ENCODE measurements at regions not wholly inside any gene's neighbourhood (a gene's known extent, or its start where the extent isn't known, plus 50 kb on each side); places are given as distances from the start of the nearest gene placed in this dataset.

GRCh38 chr1:81430236-81430938 is 370.3 kb upstream of the ADGRL2 start:
- no peak for DNase-seq

GRCh38 chr1:81428998-81429397 is 371.7 kb upstream of the ADGRL2 start:
- DNase-seq = no peak

DNA sequence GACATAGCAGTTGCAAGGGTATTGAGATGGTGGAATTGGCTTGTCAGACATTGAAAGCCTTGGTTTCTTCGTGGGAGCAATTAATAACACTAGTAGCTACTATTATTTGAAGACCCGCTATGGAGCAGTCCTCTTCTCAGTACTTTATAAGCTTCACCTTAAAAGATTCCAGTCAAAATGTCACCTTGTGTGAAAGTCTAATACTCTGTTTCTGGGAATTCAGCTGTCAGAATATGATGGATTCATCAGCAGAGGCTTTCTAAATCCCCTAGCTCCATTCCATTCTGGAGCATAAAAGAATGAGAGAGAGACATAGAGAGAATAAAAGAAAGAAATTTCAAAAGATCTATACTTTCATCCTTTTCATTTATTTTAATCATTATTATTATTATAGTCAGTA is 375.9 kb upstream of the ADGRL2 start:
- DNase-seq = no peak

GRCh38 chr1:81424061-81424460 is 376.7 kb upstream of the ADGRL2 start:
- peak; percentile 43 to 86 for DNase-seq

DNA sequence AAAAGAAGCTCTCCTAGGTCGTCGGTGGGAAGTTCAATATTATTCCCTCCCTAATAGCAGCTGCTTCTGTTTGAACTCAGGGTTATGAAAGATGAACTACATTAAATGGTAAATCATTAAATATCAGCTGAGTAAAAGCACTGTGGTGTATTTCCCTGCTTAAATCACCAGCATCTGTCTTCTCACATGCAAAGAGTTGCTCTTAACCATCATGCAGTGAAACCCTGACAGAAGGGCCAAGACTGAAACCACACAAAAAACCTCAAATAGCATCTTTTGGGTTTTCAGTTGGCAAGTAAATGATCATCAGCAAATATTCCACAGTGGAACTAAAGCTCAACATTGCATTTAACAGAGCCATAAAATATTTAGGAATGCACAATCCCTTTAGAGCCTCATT is 380.0 kb upstream of the ADGRL2 start:
- DNase-seq = peak; percentile 16 to 55

DNA sequence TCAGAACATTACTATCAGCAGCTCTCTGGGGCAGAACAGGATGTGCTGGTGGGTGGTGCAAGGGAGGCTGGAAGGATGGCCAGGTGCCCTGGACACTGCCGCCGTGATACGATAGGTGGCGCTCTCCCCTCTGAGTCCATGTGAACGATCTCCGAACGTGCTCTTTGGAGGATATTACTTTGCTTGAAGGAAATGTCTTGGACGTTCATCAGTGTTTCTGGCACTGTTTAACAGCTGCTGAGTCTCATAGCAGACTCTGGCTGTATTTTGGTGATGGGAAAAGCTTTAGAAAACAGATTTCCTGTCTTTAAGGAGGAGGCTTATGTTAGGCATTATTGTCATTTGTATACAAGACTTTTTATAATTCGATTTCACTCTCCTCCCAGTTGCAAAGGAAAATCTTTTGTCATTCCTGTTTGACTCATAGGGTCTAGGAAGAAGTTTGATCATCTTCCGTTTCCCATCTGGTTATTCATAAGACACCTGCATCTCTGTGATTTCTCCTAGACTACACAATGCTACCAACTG is 386.2 kb upstream of the ADGRL2 start:
- peak; percentile 2 to 21 for DNase-seq

DNA sequence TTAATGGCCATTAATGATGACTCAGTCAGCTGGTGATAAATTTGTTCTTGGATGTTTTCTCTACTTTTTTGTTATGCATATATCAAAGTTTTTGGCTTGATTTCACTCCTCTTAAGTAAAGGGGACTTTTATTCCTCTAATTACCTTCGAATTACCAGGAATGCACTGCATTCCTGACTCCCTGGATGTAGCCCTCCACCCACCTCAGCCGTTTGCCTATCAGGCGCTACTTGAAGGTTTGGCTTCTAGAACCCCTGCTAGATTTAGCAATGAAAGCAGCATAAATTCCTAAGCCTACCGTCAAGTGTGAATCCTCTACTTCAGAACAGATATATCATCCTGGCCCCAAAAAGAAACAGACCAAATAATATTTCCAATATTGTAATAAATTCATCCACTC is 387.8 kb upstream of the ADGRL2 start:
- DNase-seq = no peak

DNA sequence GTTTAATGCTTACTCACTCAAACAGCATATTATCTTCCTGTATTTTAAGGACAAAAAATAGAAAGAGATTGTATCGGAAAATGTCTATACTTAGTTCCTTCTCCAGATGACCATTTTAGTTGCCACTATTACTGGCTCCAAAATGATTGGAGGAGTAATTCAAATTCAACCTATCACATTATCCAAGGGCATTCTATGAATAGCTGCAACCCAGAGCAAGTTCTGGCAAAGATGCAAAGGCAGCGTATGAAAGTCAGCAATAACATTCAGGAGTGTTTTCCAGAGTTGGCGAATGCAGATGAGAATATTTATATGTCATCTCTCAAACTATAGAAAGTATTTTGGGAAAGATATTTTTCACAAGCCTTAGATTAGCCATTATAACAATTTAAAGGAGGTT is 389.8 kb upstream of the ADGRL2 start:
- DNase-seq = no peak

- DNase-seq = no peak
These were observed 390.4 kb upstream of the ADGRL2 start for GRCh38 chr1:81410351-81410750.

DNA sequence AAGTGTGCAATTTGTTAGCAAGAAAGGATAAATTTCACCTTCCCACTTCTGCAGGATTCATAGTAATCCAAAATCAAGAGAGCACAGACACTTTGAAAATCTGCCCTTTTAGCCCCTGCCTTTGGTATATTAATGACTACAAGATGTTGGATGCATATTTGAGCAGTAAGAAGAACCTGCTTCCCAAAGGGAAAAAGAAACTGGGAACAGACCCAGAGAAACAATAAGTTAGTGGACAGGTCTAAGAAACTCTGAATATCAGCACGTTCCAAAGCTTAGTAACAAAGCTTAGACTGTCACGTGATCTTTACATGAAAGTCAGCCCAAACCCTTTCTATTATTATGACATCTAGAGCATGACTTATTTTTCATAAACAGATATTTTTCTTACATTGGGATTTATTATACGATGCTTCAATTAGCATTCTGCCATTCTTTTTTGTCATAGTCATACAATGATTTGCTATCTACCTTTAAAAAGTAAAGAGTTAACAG is 390.9 kb upstream of the ADGRL2 start:
- DNase-seq = no peak

- no peak for DNase-seq
These were observed 391.5 kb upstream of the ADGRL2 start for GRCh38 chr1:81409262-81409661.

DNA sequence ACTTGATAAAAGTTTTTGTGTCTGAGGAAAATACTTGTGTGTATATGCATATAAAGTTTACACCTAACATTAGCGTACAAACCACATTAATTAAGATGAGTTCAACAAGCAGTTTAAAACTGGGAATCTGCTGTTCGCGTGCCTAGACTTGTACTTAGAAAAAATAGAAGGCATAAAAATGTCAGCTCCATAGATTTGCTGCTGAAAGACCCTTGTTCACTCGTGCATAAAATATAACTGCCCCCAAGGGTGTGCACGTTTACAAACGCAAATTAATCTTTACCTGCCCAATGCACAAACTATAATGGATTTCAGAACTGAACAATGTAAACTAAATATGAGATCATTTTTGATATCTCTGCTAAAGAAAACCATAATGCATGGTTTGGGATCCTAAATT is 392.3 kb upstream of the ADGRL2 start:
- no peak for DNase-seq

- no peak for DNase-seq
These were observed 393.5 kb upstream of the ADGRL2 start for GRCh38 chr1:81407000-81407821.

DNA sequence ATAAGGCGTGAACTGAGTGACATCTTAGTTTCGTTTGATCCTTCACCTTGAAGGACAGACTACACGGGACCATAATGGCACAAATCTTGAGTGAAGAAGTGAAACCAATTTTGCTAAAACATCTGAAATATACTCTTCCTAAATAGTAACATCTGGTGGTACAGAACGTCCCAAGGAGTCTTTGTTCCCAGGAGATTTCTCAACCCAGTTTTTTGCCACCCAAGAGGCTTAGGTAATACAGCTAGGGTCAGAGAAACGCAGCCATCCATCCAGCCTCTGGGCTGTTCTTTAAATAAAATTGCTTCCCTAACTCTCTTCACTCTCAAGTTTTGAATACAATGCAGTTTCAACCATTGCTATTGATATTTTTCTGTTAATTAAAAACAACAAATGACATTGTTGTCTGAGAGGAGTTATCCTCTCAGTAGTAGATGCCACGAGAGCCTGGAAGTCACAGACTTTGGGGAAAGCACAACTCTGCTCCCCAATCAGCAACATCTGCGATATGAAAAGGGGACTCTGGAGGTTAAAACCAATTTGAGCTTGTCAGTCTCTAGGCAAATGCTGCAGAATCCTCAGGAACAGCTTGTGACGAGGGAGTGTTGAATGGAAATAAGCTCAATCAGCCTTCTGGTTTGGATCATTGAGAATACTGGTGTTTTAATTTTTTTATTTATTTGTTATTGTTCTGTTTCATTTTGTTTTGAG is 394.3 kb upstream of the ADGRL2 start:
- DNase-seq = no peak

DNA sequence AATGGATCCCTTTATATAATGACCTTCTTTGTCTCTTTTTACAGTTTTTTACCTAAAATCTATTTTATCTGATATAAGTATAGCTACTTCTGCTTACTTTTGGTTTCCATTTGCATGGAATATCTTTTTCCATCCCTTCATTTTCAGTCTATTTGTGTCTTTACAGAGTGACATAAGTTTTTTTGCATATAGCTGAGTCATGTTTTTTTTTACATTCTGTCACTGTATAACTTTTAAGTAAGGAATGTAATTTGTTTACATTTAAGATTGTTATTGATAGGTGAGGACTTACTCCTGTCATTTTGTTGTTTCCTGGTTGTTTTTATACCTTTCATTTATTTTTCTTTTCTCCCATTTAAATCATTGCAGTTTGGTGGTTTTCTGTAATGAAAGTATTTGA is 402.7 kb upstream of the ADGRL2 start:
- no peak for DNase-seq

DNA sequence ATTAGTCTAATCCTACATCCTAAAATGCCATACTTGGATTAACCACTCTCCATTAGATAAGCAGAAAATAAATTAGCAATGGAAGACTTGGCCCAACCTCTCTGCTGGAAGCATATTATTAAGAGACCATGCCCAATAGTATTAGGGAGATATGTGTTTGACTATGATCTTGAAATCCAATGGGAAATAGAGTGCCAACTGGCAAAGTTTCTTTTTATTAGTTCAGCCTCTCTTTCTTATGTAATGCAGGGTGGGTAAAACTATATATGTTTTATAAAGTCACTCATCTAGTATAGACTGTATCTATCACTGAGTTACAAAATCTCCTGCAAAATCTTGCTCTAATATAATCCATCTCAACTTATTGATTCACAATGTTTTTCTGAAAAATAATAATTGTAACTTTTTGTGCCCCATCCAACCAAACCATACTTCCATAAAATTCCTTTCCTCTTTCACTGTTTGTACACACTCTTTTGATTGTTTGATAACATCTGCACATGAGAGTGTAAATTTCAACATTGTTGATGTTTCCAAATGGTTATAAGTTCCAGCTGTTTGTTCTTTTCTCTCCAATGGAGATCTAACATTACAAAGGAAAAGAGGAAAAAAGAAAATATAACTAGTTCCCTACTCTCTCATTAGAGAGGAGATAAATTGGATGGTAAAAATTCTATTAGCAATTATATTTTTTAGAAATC is 408.1 kb upstream of the ADGRL2 start:
- DNase-seq = no peak

DNA sequence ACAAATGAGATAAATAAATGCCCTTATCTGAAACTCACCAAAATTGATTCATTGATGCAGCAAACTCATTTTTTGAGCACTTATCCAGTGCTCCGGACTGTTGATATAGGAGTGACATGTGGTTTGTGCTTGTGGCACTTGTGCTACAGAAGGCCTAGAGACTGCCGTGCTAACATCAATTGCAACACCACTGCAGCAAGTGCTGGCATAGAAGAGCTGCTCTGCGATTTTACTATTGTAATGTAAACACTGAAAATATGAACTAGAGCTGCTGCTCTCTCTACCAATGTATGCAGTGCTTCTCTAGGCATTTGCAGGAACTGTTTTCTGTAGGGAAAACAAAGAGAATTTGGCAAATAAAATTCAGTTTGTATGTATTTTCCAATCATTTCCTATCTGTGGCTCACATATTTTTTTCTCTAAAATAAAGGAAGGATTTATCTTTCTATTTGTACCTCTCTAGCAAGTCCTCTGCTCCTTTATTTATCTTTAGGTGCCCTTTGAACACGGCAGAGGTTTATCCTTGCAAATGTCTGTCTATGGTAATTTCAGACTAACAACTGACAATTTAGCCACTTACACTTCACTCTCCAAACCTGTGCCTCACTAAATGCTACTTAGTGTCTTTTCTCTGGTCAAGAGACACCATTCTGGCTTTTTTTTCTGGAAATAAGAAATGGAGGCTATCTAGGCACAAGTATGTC is 409.5 kb upstream of the ADGRL2 start:
- DNase-seq = no peak

DNA sequence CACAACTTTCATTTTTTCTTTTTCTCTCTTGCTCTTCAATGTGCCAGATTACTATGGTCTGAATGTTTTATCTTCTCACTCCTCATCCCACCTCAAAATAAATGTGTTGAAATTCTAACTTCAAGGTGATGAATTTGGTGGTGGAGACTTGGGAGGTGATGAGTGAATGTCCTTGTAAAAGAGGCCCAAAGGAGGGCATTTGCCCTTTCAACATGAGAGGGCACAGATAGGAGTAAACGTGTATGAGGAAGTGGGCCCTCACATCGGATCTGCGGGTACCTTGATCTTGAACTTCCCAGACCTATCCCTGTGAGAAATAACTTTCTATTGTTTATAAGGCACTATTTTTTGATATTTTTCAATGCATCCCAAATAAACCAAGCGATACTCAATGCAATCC is 412.3 kb upstream of the ADGRL2 start:
- no peak for DNase-seq

GRCh38 chr1:81387446-81387845 is 413.3 kb upstream of the ADGRL2 start:
- no peak for DNase-seq

DNA sequence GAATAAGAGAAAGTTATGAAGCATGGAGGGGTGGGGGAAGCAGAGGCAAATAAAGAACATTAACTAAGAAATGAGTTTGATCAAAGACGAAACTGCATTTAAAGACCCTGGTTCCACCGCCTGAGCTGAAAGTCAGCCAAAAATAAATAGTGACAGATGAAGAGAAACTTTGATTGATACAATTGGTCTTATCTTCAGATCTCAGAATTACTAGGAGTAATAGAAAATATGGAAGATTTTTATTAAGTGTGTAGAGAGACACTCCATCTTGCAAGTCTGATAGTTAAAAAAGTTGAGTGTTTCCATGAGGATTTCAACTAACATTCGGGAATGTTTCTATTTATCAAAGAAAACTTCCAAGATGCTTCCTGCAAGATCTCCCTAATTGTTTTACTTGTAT is 418.2 kb upstream of the ADGRL2 start:
- DNase-seq = no peak

DNA sequence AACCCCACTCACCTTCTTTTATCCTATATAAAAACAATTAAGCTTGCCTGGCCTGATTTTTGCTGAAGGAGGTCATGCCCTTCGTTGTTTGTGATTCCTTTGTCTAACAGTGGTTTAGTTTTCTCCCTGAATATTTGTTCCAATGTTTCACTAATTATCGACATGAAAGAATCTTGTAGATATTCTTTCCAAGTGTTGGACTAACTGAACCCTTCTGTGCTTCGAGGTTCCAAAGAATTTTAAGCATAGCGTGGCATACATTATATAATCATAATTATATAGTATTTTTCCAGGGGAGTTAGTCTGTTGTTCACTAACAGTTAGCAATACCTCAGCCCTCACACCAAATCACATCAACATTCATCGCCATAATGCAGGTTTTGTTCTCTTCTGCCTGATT is 418.9 kb upstream of the ADGRL2 start:
- DNase-seq = no peak

GRCh38 chr1:81380436-81380835 is 420.3 kb upstream of the ADGRL2 start:
- DNase-seq = no peak

Measured in NCI-H524 (cell line).